ENCODE measurements at regions not wholly inside any gene's neighbourhood (a gene's known extent, or its start where the extent isn't known, plus 50 kb on each side); places are given as distances from the start of the nearest gene placed in this dataset.

- TF ChIP-seq ZNF341 (tag by site-specific recombination; IDR thresholded peaks at IDR 0.05; ENCODE audit: low read depth) (no peak), ZNF529 (tag by site-specific recombination; IDR thresholded peaks at IDR 0.05; ENCODE audit: insufficient replicate concordance) (no peak), ZNF654 (tag by site-specific recombination; IDR thresholded peaks at IDR 0.05; ENCODE audit: low read depth) (no peak), ZNF140 (tag by site-specific recombination; IDR thresholded peaks at IDR 0.05) (no peak), TSHZ1 (tag by site-specific recombination; IDR thresholded peaks at IDR 0.05; ENCODE audit: borderline replicate concordance) (no peak), ZNF560 (tag by site-specific recombination; IDR thresholded peaks at IDR 0.05; ENCODE audit: borderline replicate concordance) (no peak)
Observed at GRCh38 chr1:115547696-115548095, 94.1 kb upstream of the VANGL1 start (continued).

GRCh38 chr1:115546846-115547245 is 94.9 kb upstream of the VANGL1 start:
- Histone ChIP-seq H3K4me3 (ENCODE audit: low read depth, low read length) (no peak overlapping the region), H3K4me1 (ENCODE audit: control insufficient read depth, insufficient read depth, low read length) (no peaks in the 10 kb centered on the region), H3K36me3 (ENCODE audit: control insufficient read depth in 2 of 2, insufficient read depth in 1 of 2, low read length in 2 of 2) (no peaks in the 10 kb centered on the region), H3K27ac (ENCODE audit: extremely low read depth, low read depth, low read length) (no peak overlapping the region), H3K9me3 (ENCODE audit: control insufficient read depth, insufficient read depth, low read depth, low read length) (no peaks in the 10 kb centered on the region)
- CTCF ChIA-PET = interaction anchor here (0.6 to 1.8 kb wide), 3 partner anchors 17 to 555 kb away, joined by 3 to 16 read pairs (median 3); no protein-coding TSS in a partner anchor
- POLR2A ChIA-PET = no interaction called here
- TF ChIP-seq ZFP41 (tag by site-specific recombination; IDR thresholded peaks at IDR 0.05; ENCODE audit: borderline replicate concordance) = no peak
- no peak for TF ChIP-seq ZNF266 (tag by site-specific recombination; IDR thresholded peaks at IDR 0.05; ENCODE audit: low read depth)
- no peak for TF ChIP-seq ZIC2 (tag by site-specific recombination; IDR thresholded peaks at IDR 0.05)
- TF ChIP-seq PRDM10 (tag by site-specific recombination; IDR thresholded peaks at IDR 0.05) = no peak
- TF ChIP-seq HIC1 (tag by site-specific recombination; IDR thresholded peaks at IDR 0.05) = no peak
- TF ChIP-seq INSM2 (tag by site-specific recombination; IDR thresholded peaks at IDR 0.05) = no peak
